HEK293 (cell line): ENCODE measurements at regions not wholly inside any gene's neighbourhood (a gene's known extent, or its start where the extent isn't known, plus 50 kb on each side); places are given as distances from the start of the nearest gene placed in this dataset.

ENCODE experiments used
- CTCF ChIA-PET: fragments of 350-600 bp; formaldehyde crosslinking; extraction: SDS; loops from one replicate; lab custom pipeline; 2021; ENCODE audit warnings: antibody characterized with exemption; lab: Yijun Ruan, JAX
- POLR2A ChIA-PET: fragments of 300-600 bp; formaldehyde crosslinking; extraction: SDS; loops from one replicate; lab custom pipeline; 2020; ENCODE audit warnings: antibody characterized with exemption, inconsistent platforms; lab: Yijun Ruan, JAX
- H3K27ac ChIP-seq: fragments of 200-500 bp; sonication (Bioruptor generic); 2 replicates; pipeline ENCODE4 v1.5.1; 2014; ENCODE audit warnings: low read depth, low read length, control low read depth, inconsistent platforms; ENCODE audit errors: extremely low read depth
- H3K36me3 ChIP-seq, 2 experiments: fragments of 200-500 bp in 1 of 2; sonication (Bioruptor generic) in 1 of 2; 1 replicate in 1 of 2; 2 replicates in 1 of 2; pipeline ENCODE4 v1.5.1; 2014 to 2017; ENCODE audit warnings: inconsistent platforms in 2 of 2, low read length in 2 of 2; ENCODE audit not compliant: control insufficient read depth in 2 of 2, insufficient read depth in 1 of 2
- H3K4me1 ChIP-seq: fragments of 200-500 bp; sonication (Bioruptor generic); 2 replicates; pipeline ENCODE4 v1.5.1; 2014; ENCODE audit warnings: mild to moderate bottlenecking, low read length, inconsistent platforms; ENCODE audit not compliant: control insufficient read depth, insufficient read depth
- H3K4me3 ChIP-seq: 2 replicates; pipeline ENCODE4 v1.5.1; 2011; ENCODE audit warnings: low read depth, mild to moderate bottlenecking, control low read depth, low read length, moderate library complexity
- H3K9me3 ChIP-seq: fragments of 200-500 bp; sonication (Bioruptor generic); 2 replicates; pipeline ENCODE4 v1.5.1; 2014; ENCODE audit warnings: low read depth, low read length, inconsistent platforms; ENCODE audit not compliant: control insufficient read depth, insufficient read depth
- PATZ1 ChIP-seq: fragments of 450-650 bp; formaldehyde crosslinking; IDR thresholded peaks from 2 replicates; pipeline ENCODE4 v1.5.1; 2016; ENCODE audit warnings: missing biosample characterization, missing genetic modification characterization
- PRDM6 ChIP-seq: fragments of 450-650 bp; formaldehyde crosslinking; IDR thresholded peaks from 2 replicates; pipeline ENCODE4 v1.5.1; 2017; ENCODE audit warnings: missing biosample characterization, missing genetic modification characterization
- SETDB1 ChIP-seq: IDR thresholded peaks from one replicate; pipeline ENCODE4 v1.6.1; 2017; ENCODE audit warnings: mild to moderate bottlenecking, low read length, moderate library complexity, mixed read lengths; ENCODE audit not compliant: insufficient read length
- ZFP37 ChIP-seq: fragments of 450-650 bp; formaldehyde crosslinking; IDR thresholded peaks from 2 replicates; pipeline ENCODE4 v1.5.1; 2016; ENCODE audit warnings: missing biosample characterization, missing genetic modification characterization
- ZNF157 ChIP-seq: fragments of 450-650 bp; formaldehyde crosslinking; IDR thresholded peaks from 2 replicates; pipeline ENCODE4 v1.5.1; 2016; ENCODE audit warnings: missing biosample characterization, missing genetic modification characterization
- ZNF174 ChIP-seq: fragments of 450-650 bp; formaldehyde crosslinking; IDR thresholded peaks from 2 replicates; pipeline ENCODE4 v1.5.0; 2017; ENCODE audit warnings: missing biosample characterization, mild to moderate bottlenecking, missing genetic modification characterization
- ZNF2 ChIP-seq: fragments of 450-650 bp; formaldehyde crosslinking; IDR thresholded peaks from 2 replicates; pipeline ENCODE4 v1.5.1; 2016; ENCODE audit warnings: missing biosample characterization, missing genetic modification characterization
- ZNF211 ChIP-seq: fragments of 450-650 bp; formaldehyde crosslinking; IDR thresholded peaks from 2 replicates; pipeline ENCODE4 v1.5.1; 2016; ENCODE audit warnings: low read depth, missing biosample characterization, missing genetic modification characterization
- ZNF26 ChIP-seq: fragments of 450-650 bp; formaldehyde crosslinking; IDR thresholded peaks from 2 replicates; pipeline ENCODE4 v1.5.1; 2016; ENCODE audit warnings: missing biosample characterization, missing genetic modification characterization
- ZNF426 ChIP-seq: fragments of 450-650 bp; formaldehyde crosslinking; IDR thresholded peaks from 2 replicates; pipeline ENCODE4 v1.5.1; 2017; ENCODE audit warnings: missing biosample characterization, missing genetic modification characterization, mild to moderate bottlenecking, inconsistent platforms, moderate library complexity
- ZNF501 ChIP-seq: fragments of 450-650 bp; formaldehyde crosslinking; IDR thresholded peaks from 2 replicates; pipeline ENCODE4 v1.5.1; 2016; ENCODE audit warnings: missing biosample characterization, missing genetic modification characterization
- ZNF510 ChIP-seq: fragments of 450-650 bp; formaldehyde crosslinking; IDR thresholded peaks from 2 replicates; pipeline ENCODE4 v1.5.1; 2018; ENCODE audit warnings: mild to moderate bottlenecking, missing genetic modification characterization, missing biosample characterization; ENCODE audit not compliant: insufficient replicate concordance
- ZNF629 ChIP-seq: fragments of 450-650 bp; formaldehyde crosslinking; IDR thresholded peaks from 2 replicates; pipeline ENCODE4 v1.5.1; 2017; ENCODE audit warnings: missing biosample characterization, missing genetic modification characterization
- ZNF677 ChIP-seq: fragments of 450-650 bp; IDR thresholded peaks from 2 replicates; pipeline ENCODE4 v1.5.0; 2018; ENCODE audit warnings: missing biosample characterization, mild to moderate bottlenecking, missing genetic modification characterization, moderate library complexity
- ZNF701 ChIP-seq: fragments of 450-650 bp; formaldehyde crosslinking; IDR thresholded peaks from 2 replicates; pipeline ENCODE4 v1.5.1; 2016; ENCODE audit warnings: missing biosample characterization, missing genetic modification characterization
- ZNF707 ChIP-seq: fragments of 450-650 bp; formaldehyde crosslinking; IDR thresholded peaks from 2 replicates; pipeline ENCODE4 v1.5.1; 2016; ENCODE audit warnings: missing biosample characterization, missing genetic modification characterization
- ZNF76 ChIP-seq: fragments of 450-650 bp; formaldehyde crosslinking; IDR thresholded peaks from 2 replicates; pipeline ENCODE4; 2016; ENCODE audit warnings: low read depth, missing biosample characterization, missing genetic modification characterization, borderline replicate concordance

GRCh38 chr6:106870069-106870468 lies 104.5 kb downstream of the CD24 start (continued):
- TF ChIP-seq ZNF26 (tag by site-specific recombination) (no peak), ZNF157 (no peak), ZNF426 (tag by site-specific recombination) (no peak)

- CTCF ChIA-PET, result interaction anchor here (0.6 to 1.4 kb wide), 2 partner anchors 110 to 429 kb away, joined by 3 to 8 read pairs; no protein-coding TSS in a partner anchor
- POLR2A ChIA-PET, result no interaction called here
- no peaks in the 10 kb centered on the region for H3K4me1 ChIP-seq
- no peak overlapping the region for H3K27ac ChIP-seq
- TF ChIP-seq PATZ1 (tag by site-specific recombination), result no peak
- peak; percentile 97 for TF ChIP-seq ZNF211 (tag by site-specific recombination)
- no peak for TF ChIP-seq ZNF501 (tag by site-specific recombination)
- peak; percentile 12 for TF ChIP-seq ZNF510 (tag by site-specific recombination)
- peak; percentile 43 for TF ChIP-seq SETDB1
- no peaks in the 10 kb centered on the region for H3K36me3 ChIP-seq
- H3K9me3 ChIP-seq, result no peaks in the 10 kb centered on the region
- no peak overlapping the region for H3K4me3 ChIP-seq
These were observed 105.3 kb downstream of the CD24 start for GRCh38 chr6:106869203-106869602.

GRCh38 chr6:106866875-106867658 lies 107.5 kb downstream of the CD24 start:
- Histone ChIP-seq H3K27ac (no peak overlapping the region), H3K9me3 (no peaks in the 10 kb centered on the region), H3K4me3 (no peak overlapping the region), H3K4me1 (no peaks in the 10 kb centered on the region), H3K36me3 (no peaks in the 10 kb centered on the region)
- ChIA-PET POLR2A (interaction anchor here (0.9 kb wide), 1 partner anchor 29 kb away, joined by 3 read pairs; no protein-coding TSS in a partner anchor), CTCF (interaction anchor here (0.5 kb wide), 1 partner anchor 157 kb away, joined by 3 read pairs; no protein-coding TSS in a partner anchor)
- TF ChIP-seq ZNF701 (tag by site-specific recombination) (no peak), ZNF76 (tag by site-specific recombination) (no peak), ZNF677 (tag by site-specific recombination) (no peak), ZNF2 (tag by site-specific recombination) (no peak), ZFP37 (tag by site-specific recombination) (no peak), ZNF174 (tag by site-specific recombination) (no peak), PRDM6 (tag by site-specific recombination) (no peak), ZNF629 (tag by site-specific recombination) (no peak), ZNF707 (no peak)
